SK-MEL-5 (cell line): ENCODE measurements at regions not wholly inside any gene's neighbourhood (a gene's known extent, or its start where the extent isn't known, plus 50 kb on each side); places are given as distances from the start of the nearest gene placed in this dataset.
"Not testable (repeated sequence)": the region's sequence is repeated elsewhere in the genome, so short reads cannot be mapped to it uniquely, and the experiment has no call there.

ENCODE experiments used
- DNase-seq: peaks from one replicate; pipeline ENCODE4 v3.0.0-alpha.2; 2016; ENCODE audit warnings: low read depth, low spot score
- in situ Hi-C: cut with HindIII; loops from 2 replicates; pipeline ENCODE4 v1.10.0; 2016; ENCODE audit warnings: low sequenced_read_pairs, high pct_unique_total_duplicates, low pct_unique_long_range_greater_than_20kb

DNA sequence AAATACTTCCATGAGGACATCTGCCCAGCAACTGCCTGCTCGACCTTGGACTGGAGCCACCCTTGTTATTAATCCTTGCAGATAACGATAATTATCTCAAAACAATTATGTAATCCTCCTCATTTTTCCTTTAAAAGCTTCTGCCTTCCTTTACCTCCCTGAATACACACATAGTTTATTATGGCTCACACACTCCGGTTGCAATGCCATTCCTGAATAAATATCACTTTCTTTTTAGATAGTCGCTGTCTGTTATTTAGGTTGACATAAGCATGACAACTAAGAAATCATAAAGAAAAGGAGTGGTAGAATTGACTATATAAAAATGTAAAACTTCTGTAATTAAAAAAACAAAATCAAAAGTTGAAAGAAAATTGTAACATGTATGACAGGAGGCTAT, 64.8 kb downstream of the B4GALT7 start:
- DNase-seq, in situ Hi-C loops: not testable (repeated sequence)

DNA sequence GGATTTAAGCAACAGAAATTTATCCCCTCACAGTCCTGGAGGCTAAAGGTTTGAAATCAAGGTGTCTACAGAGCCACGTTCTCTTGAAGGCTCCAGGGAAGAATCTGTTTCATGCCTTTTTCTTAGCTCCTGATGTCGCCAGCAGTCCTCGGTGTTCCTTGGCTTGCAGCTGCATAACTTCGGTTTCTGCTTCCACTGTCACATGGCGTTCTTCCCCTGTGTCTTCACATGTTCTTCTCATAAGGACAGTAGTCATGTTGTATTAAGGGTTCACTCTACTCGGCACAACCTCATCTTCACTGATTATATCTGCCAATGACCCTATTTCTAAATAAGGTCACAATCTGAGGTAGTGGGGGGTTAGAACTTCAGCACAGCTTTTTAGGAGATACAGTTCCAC, 65.2 kb downstream of the B4GALT7 start:
- DNase-seq, in situ Hi-C loops: not testable (repeated sequence)

DNA sequence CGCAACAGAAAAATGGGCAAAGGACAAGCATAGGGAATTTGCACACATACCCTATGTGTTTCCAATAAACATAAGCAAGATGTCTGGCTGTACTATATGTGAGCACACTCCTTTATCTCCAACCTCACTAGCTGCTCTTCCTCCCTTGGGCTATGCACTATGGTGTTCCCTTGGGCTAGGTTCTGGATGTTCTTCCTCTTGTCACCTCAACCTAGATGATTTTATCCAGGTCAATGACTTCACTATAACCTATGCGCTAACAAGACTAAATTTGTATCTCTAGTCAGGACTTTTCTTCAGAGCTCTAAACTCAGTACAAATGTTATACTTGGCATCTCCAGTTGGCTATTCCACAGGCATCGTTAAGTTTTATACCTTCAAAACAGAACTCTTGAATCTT, 66.0 kb downstream of the B4GALT7 start:
- in situ Hi-C loops, DNase-seq: not testable (repeated sequence)

DNA sequence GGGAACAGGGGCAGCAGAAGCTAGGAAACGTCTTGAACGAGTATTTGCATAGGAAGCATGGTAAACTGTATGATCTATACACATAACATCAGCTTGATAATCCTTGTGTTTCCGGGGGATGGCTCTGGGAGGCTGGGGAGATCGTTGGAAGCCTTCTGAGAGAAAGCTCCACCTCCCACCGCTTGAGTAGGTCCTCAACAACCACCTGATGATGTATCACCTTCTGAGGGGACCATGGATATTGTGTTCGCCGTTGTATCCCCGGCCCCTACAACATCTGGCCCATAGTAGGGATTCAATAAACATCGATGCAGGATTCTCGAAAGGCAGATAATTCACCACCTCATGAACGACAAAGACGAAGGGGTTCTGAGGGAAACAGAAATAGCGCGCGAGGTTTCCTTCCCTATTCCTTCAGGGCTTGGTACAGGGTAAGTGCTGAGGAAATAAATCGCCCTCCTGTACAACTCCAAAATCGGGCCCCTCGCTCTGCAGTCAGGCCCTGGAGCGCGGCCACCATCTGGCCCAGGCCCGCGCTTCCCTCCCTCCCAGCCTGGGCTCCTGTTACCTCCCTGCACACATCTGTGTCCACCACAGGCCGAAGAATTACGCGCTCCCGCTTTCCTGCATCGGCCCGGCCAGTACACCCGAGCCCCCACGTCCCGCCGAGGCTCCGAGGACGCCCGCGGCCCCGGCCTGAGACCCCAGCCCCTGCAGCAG, 71.3 kb downstream of the B4GALT7 start:
- DNase-seq, in situ Hi-C loops: not testable (repeated sequence)

DNA sequence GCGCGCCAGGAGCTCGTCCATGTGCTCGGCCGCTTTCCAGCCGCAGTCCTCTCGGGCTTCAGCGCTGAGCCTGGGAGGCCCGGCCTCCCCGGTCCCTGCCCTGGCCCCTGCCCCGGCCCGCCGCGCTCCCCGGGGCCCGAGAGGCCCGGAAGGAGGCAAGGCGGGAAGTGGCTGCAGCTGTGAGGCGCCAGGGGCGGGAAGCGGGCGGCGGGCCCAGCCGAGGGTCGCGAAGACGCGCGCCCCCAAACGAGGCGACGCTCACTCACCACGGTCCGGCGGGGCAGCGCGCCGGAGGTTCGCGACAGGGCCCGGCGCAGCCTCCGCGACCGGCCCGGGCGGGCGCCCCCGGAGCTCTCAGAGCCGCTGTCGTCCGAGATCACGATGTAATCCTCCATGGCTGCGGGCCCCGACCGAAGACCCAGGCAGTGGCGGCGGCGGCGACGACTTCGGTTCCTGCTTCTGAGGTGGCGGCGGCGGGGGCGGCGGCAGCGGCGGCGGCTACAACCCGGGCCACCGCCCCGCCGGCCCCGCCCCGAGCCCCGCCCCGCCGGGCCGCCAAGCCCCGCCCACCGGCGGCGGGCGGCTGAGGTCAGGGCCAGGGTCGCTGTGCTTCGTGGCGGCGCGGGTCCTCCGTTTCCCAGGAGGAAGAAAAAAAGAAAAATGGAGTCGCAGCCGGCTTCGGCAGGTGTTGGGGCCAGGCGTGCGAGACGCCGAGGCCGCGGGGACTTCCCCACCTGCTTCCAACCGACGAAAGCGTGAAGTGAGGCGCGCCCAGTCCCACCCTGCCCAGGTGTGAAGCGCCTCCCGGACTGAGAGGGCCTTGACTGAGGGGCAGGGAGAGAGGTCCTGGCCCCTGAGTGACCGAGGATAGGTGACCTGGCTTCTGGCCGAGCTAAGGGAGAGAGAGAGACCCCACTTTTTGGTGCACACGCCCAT, 72.1 kb downstream of the B4GALT7 start:
- DNase-seq = peak; percentile 8

More for the DNA sequence above, 72.1 kb downstream of the B4GALT7 start:
- in situ Hi-C loops = not testable (repeated sequence)
